ENCODE measurements at regions not wholly inside any gene's neighbourhood (a gene's known extent, or its start where the extent isn't known, plus 50 kb on each side); places are given as distances from the start of the nearest gene placed in this dataset.

GRCh38 chr2:129056309-129056958, 737.8 kb upstream of the HS6ST1 start:
- TF ChIP-seq CTCF (conservative IDR thresholded peaks at IDR 0.05) (no peak), EZH2 (IDR thresholded peaks at IDR 0.05; ENCODE audit: low read depth) (no peak)
